ENCODE measurements at regions not wholly inside any gene's neighbourhood (a gene's known extent, or its start where the extent isn't known, plus 50 kb on each side); places are given as distances from the start of the nearest gene placed in this dataset.
A peak's percentile ranks its signal among the peaks of the same experiment; 100 is the strongest.

DNA sequence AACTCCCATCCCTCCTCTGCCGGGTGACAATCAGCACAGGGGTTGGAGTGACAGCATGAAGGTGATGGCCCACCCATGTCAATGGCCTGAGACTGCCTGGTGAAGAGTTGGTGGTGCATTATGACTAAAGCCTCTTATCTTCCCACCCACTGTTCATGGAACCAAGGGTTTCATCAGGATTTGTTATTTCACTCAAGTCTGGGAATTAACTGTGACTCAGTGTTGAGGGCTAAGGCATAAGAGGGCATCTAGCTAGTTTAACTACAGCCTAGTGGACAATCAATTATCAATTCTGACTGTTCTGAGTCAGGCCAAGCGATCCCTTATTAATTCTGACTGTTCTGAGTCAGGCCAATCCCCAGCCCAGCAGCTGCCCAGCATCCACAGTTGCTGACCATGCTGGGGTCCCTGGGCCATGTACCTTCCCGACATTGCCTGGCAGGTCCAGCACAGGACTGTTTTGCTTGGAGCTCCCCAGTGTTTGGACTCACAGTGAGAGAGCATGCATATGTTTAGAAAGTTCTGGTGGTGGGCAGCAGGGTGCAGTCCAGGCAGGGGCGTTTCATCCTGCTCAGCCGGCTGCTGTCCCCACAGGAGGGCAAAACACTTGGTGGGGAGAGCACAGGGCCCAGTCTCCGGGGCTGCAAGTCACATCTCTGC is 65.5 kb downstream of the RASL11A start:
- in situ Hi-C loops (cut with MboI) (no loop called here), intact Hi-C loops (cut with micrococcal nuclease; ENCODE audit: unreplicated experiment) (no loop called here)
- no peak for FAIRE-seq
- TF ChIP-seq MTA3 (IDR thresholded peaks at IDR 0.05; ENCODE audit: borderline replicate concordance, low read length), result no peak
- TF ChIP-seq, protein P1, sequence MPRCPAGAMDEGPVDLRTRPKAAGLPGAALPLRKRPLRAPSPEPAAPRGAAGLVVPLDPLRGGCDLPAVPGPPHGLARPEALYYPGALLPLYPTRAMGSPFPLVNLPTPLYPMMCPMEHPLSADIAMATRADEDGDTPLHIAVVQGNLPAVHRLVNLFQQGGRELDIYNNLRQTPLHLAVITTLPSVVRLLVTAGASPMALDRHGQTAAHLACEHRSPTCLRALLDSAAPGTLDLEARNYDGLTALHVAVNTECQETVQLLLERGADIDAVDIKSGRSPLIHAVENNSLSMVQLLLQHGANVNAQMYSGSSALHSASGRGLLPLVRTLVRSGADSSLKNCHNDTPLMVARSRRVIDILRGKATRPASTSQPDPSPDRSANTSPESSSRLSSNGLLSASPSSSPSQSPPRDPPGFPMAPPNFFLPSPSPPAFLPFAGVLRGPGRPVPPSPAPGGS (IDR thresholded peaks at IDR 0.05; ENCODE audit: borderline replicate concordance, insufficient read depth, low read depth, low read length, poor library complexity, severe bottlenecking), result peak; percentile 37
- H3K79me2 ChIP-seq (ENCODE audit: control insufficient read depth, insufficient read depth, low read length), result no peaks in the 10 kb centered on the region
- no peak overlapping the region for H3K27ac ChIP-seq (ENCODE audit: control insufficient read depth, insufficient read depth)
- no peak overlapping the region for H3K4me2 ChIP-seq (ENCODE audit: control insufficient read depth, insufficient read depth)
- ChIA-PET SMC1A (ENCODE audit: uncharacterized antibody, unreplicated experiment) (interaction anchor here (1.7 kb wide), 1 partner anchor 17 kb away, joined by 3 read pairs; no protein-coding TSS in a partner anchor), RAD21 (ENCODE audit: unreplicated experiment) (no interaction called here), POLR2A (no interaction called here), CTCF (interaction anchor here (1.6 kb wide), 1 partner anchor 26 kb away, joined by 4 read pairs; no protein-coding TSS in a partner anchor)
- H3K4me1 ChIP-seq (ENCODE audit: control insufficient read depth, insufficient read depth, low read length), result no peaks in the 10 kb centered on the region
- ATAC-seq, result no peak
- H3K27me3 ChIP-seq (replicated peaks in 1 of 2; ENCODE audit: control insufficient read depth in 2 of 2, insufficient read depth in 2 of 2, low read length in 1 of 2), result peaks cover 0 to 2% of the 10 kb centered on the region in 2 experiments; a peak in 1 of 4 replicates
- H3K9ac ChIP-seq (ENCODE audit: control insufficient read depth, insufficient read depth, low read length), result no peak overlapping the region
- no TSS peak for BruUV-seq (replicated peaks)
- no peak for DNase-seq (ENCODE audit: low read depth, low spot score)
- WGBS (ENCODE audit: insufficient coverage, insufficient replicate concordance, low lambda C conversion rate, missing lambda C conversion rate), result 13% methylated on average over 6 of the region's 6 CpGs
- no peaks in the 10 kb centered on the region for H3K36me3 ChIP-seq (ENCODE audit: control insufficient read depth in 2 of 2, insufficient read depth in 2 of 2, low read length in 1 of 2)
- no peaks in the 10 kb centered on the region for H4K20me1 ChIP-seq (ENCODE audit: control insufficient read depth, insufficient read depth)
- no peak overlapping the region for H2AFZ ChIP-seq (ENCODE audit: control insufficient read depth, low read depth, low read length)
- H3K9me3 ChIP-seq (replicated peaks; ENCODE audit: control insufficient read depth, insufficient read depth, low read length), result no peaks in the 10 kb centered on the region
- H3K4me3 ChIP-seq, result no peak overlapping the region

- RAD21 ChIA-PET (ENCODE audit: unreplicated experiment), result interaction anchor here (0.8 kb wide), 1 partner anchor 389 kb away, joined by 3 read pairs; no protein-coding TSS in a partner anchor
- intact Hi-C loops (cut with micrococcal nuclease; ENCODE audit: unreplicated experiment) (no loop called here), in situ Hi-C loops (cut with MboI) (no loop called here)
- Histone ChIP-seq H2AFZ (ENCODE audit: control insufficient read depth, low read depth, low read length) (no peak overlapping the region), H3K9me3 (replicated peaks; ENCODE audit: control insufficient read depth, insufficient read depth, low read length) (no peaks in the 10 kb centered on the region), H3K36me3 (ENCODE audit: control insufficient read depth in 2 of 2, insufficient read depth in 2 of 2, low read length in 1 of 2) (no peaks in the 10 kb centered on the region), H3K27ac (ENCODE audit: control insufficient read depth, insufficient read depth) (no peak overlapping the region), H3K4me1 (ENCODE audit: control insufficient read depth, insufficient read depth, low read length) (no peaks in the 10 kb centered on the region), H4K20me1 (ENCODE audit: control insufficient read depth, insufficient read depth) (no peaks in the 10 kb centered on the region), H3K4me2 (ENCODE audit: control insufficient read depth, insufficient read depth) (no peak overlapping the region), H3K9ac (ENCODE audit: control insufficient read depth, insufficient read depth, low read length) (no peak overlapping the region), H3K79me2 (ENCODE audit: control insufficient read depth, insufficient read depth, low read length) (no peaks in the 10 kb centered on the region), H3K4me3 (no peak overlapping the region), H3K27me3 (replicated peaks in 1 of 2; ENCODE audit: control insufficient read depth in 2 of 2, insufficient read depth in 2 of 2, low read length in 1 of 2) (peaks cover 0 to 6% of the 10 kb centered on the region in 2 experiments; a peak in 1 of 4 replicates)
- FAIRE-seq (no peak), ATAC-seq (no peak), DNase-seq (ENCODE audit: low read depth, low spot score) (no peak)
- BruUV-seq (replicated peaks), result no TSS peak
- 86% methylated on average over 1 of the region's 1 CpG for WGBS (ENCODE audit: insufficient coverage, insufficient replicate concordance, low lambda C conversion rate, missing lambda C conversion rate)
- SMC1A ChIA-PET (ENCODE audit: uncharacterized antibody, unreplicated experiment), result interaction anchor here (1.2 to 1.9 kb wide), 2 partner anchors 15 to 353 kb away, joined by 3 to 8 read pairs; no protein-coding TSS in a partner anchor
- CTCF ChIA-PET, result interaction anchor here (0.9 to 3.1 kb wide), 6 partner anchors 11 to 391 kb away, joined by 3 to 21 read pairs (median 6); no protein-coding TSS in a partner anchor
- POLR2A ChIA-PET, result no interaction called here
- TF ChIP-seq SMC3 (IDR thresholded peaks at IDR 0.05; ENCODE audit: borderline replicate concordance, low read length) (no peak), MYB (IDR thresholded peaks at IDR 0.05; ENCODE audit: borderline replicate concordance, low read depth, low read length) (no peak), ETV6 (conservative IDR thresholded peaks at IDR 0.05 in 1 of 2, IDR thresholded peaks at IDR 0.05 in 1 of 2; ENCODE audit: borderline replicate concordance in 1 of 2, low read depth in 1 of 2) (no peak), IRF3 (IDR thresholded peaks at IDR 0.05) (no peak), SUZ12 (IDR thresholded peaks at IDR 0.05; ENCODE audit: unreplicated experiment) (no peak), NFXL1 (IDR thresholded peaks at IDR 0.05; ENCODE audit: borderline replicate concordance) (no peak), CREM (IDR thresholded peaks at IDR 0.05; ENCODE audit: low read depth) (no peak)
- TF ChIP-seq, protein P2, sequence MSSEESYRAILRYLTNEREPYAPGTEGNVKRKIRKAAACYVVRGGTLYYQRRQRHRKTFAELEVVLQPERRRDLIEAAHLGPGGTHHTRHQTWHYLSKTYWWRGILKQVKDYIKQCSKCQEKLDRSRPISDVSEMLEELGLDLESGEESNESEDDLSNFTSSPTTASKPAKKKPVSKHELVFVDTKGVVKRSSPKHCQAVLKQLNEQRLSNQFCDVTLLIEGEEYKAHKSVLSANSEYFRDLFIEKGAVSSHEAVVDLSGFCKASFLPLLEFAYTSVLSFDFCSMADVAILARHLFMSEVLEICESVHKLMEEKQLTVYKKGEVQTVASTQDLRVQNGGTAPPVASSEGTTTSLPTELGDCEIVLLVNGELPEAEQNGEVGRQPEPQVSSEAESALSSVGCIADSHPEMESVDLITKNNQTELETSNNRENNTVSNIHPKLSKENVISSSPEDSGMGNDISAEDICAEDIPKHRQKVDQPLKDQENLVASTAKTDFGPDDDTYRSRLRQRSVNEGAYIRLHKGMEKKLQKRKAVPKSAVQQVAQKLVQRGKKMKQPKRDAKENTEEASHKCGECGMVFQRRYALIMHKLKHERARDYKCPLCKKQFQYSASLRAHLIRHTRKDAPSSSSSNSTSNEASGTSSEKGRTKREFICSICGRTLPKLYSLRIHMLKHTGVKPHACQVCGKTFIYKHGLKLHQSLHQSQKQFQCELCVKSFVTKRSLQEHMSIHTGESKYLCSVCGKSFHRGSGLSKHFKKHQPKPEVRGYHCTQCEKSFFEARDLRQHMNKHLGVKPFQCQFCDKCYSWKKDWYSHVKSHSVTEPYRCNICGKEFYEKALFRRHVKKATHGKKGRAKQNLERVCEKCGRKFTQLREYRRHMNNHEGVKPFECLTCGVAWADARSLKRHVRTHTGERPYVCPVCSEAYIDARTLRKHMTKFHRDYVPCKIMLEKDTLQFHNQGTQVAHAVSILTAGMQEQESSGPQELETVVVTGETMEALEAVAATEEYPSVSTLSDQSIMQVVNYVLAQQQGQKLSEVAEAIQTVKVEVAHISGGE (CRISPR knock-in tag; IDR thresholded peaks at IDR 0.05), result no peak
Observed at GRCh38 chr13:27338207-27338606, 67.6 kb downstream of the RASL11A start.
